HG03575 (cell line): ENCODE measurements at regions not wholly inside any gene's neighbourhood (a gene's known extent, or its start where the extent isn't known, plus 50 kb on each side); places are given as distances from the start of the nearest gene placed in this dataset.
"Not testable (repeated sequence)": the region's sequence is repeated elsewhere in the genome, so short reads cannot be mapped to it uniquely, and the experiment has no call there.

Experiments used
- ATAC-seq: cut with Tn5 transposase; IDR thresholded peaks from one replicate; pipeline ENCODE4 v1.9.1; 2021; ENCODE audit not compliant: unreplicated experiment, insufficient number of reproducible peaks, low FRiP score; ENCODE audit errors: extremely low read depth

DNA sequence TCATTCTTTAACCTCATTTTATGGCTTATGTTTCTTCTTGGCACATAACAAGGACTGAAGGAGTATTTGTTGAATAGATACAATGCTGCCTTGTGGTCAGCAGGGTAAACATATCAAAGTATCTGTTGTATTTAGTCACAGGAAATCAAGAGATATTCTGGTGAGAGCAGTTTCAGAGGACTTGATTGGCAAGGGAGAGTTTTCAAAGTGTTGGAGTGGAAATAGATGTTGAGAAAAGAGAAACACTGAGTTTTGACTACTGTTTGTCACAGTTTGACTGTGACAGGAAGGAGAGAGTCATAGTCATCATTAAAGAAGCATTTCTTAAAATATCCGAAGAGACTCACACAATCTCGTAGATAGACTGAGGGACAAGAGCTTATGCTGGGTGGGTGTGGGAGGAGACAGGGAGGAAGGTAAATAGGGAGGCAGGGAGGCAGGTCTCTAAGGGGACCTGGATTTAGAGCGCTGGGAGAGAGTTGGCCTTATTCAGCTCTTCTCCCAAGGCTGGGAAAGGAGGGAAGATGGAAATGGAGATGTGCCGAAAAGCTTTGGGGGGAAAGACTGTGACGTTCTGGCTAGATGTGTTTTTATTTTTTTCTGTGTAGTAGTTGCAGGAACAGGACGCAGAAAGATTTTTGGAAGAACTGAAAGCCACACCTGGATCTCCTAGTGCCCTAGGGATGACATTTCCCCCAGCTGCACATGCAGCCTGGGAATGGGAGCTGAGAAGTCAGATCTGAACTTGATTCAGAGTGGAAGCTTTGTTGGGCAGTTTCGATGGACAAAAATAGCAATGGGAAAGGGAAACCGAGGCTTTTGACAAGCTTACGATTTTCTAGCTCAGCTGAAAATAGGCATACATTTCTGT, 65.0 kb upstream of the IFNGR1 start:
- ATAC-seq: peak; percentile 61

DNA sequence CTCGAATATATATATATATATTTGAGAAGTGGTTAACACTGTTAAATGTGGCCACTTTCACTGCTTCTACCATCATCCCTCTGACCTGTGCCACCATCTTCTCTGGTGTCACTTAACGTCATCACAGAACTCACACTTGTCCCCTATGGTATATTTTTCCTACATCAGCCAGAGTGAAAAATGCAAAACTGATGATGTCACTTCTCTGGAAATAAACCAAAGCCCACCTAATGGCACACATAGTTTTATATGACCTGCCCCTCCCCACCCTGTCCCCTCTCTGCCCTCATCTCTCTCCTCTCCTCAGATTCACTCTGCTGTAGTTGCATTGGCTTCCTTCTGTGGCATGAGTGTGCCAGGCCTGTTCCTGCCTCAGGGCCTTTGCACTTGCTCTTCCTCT, 63.9 kb upstream of the IFNGR1 start:
- no peak for ATAC-seq

DNA sequence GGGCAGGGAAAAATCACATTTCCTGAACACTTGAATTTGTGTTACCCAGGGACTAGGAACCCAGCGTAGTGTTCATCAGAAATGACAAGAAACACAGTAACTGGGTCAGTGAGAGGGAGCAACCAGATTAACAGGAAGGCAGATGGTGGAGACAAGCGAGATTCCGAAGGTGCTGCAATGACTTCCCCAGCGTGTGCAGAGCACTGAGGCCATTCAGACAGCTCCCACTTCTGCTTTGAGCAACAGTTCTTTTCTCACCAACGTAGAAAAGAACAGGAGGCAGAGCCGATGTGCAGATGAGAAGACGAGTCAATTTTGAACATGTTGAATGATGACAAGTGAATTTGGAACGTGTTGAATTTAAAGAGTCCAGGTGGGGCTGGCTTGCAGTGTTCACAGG, 63.1 kb upstream of the IFNGR1 start:
- ATAC-seq: no peak

DNA sequence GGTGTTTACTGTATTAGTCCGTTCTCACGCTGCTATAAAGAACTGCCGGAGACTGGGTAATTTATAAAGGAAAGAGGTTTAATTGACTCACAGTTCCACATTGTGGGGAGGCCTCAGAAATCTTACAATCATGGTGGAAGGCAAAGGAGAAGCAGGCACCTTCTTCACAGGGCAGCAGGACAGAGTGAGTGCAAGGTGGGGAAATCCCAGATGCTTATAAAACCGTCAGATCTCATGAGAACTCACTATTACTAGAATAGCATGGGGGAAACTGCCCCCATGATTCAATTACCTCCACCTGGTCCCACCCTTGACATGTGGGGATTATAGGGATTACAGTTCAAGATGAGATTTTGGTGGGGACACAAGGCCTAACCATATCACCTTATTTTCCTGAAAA, 60.1 kb upstream of the IFNGR1 start:
- not testable (repeated sequence) for ATAC-seq

DNA sequence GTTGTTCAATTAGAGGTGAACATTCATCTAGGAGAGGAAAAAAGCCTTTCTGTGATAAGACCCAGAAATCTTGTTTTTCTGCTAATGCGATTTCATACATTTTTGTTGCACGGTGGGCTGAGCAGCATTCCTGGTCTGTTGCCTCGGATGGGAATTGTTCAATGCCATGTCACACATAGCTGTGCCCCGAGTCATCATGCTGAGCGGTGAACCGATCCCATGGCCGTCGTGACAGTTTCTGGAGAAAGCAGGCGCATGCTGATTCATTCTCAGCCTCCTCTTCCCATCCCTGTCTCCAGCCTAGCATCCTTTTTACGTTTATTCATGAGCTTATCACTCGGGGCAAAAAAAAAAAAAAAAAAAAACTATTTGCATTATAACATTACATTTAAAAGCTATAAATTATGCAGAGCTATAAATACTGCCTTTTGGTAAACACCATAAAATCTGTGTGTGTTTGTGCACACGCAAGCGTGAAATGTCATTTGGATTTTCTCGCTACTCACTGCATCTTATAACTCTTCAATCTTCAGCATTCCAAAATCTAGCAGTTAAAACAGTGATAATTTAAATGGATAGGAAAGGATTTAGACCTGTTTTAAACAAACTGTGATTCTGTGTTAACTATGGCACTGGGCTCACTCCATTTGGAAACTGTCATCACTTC, 58.9 kb upstream of the IFNGR1 start:
- no peak for ATAC-seq

DNA sequence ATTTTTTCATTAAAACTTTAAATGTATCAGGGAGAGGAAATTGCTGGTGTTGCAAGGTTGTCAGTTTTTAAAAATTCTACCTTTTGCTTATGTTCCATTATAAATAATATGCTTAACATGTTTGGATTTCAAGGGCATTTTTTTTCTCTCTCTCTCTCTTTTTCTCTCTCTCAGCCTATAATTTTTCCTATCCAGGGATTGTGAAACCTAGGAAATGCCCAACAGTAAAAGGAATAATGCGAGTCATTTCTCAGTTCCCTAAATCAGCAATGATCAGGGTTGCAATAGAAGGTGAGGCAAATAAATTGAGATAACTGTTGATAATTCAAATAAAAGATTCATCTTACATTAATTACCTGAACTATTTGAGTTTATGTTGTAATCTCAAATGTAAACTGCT, 53.2 kb upstream of the IFNGR1 start:
- ATAC-seq: no peak

DNA sequence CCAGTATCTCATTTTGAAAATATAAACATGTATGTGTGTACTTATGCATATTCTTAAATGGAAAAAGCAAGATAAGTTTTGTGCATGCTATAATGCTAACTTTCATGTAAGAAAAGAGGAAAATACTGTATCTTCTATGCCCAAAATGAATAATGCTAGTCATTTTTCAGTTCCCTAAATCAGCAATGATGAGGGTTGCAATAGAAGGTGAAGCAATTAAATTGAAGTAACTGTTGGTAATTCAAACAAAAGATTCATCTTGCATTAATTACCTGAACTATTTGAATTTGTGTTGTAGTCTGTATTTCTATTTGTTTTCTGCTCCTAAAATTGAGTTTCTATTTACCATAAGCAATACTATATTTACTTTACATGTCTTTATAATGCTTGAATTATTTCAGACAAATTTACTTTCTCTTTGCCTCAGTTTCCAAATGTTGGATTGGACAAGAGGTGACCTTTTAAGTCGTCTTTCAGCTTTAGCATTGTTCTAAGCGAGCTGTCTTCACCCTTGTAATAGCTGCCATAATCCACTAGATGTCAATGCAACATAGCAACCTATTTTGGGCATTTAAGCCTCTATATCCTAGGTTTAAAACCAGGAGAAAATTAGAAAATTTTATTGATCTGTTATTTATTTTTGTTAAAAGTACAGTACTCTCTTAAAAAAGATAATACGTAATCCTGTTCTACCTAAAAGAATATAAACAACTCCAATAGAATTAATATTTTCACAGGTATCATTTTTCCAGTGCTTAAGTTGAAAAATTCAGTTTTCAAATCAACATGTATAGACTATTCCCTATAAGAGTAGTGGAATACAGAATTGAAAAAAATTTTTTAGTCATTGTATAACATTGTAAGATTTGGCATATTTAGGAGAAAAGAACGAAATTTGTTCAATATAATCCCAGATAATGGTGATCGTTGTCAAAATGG, 52.3 kb upstream of the IFNGR1 start:
- ATAC-seq: no peak

DNA sequence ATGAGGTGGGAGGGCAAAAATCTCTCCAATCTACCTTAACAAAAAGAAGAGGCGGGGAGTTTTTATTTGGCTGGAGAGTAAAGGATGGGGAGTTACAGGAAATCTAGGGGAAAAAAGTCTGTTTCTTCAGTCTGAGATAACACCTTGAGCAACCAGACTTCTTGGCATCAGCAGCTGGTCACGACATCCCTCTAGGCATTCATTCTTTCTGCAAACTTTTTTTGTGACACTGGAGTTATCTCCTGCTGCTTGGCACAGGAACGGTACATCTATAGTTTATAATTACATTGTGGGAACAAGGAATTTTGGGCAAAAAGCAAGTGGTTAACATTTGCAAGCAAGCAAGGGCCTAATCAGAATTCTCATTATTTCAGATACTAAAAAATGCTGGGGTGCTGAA, 50.6 kb upstream of the IFNGR1 start:
- no peak for ATAC-seq

DNA sequence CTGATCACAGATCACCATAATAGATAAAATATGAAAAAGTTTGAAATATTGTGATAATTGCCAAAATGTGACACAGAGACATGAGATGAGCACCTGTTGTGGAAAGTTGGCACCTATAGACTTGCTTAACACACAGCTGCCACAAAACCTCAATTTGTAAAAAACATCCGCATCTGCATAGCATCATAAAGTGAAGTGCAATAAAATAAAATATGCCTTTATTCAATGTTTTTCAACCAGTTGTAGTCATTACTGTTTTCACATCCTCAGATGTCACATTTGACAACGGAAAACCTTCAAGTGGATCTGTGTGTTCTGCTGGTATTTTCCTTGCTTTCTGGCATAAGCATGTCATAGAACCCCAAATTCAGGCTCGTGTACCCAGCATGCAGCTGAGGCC, 50.2 kb upstream of the IFNGR1 start:
- ATAC-seq: no peak
